GM19238 (cell line): ENCODE measurements at regions not wholly inside any gene's neighbourhood (a gene's known extent, or its start where the extent isn't known, plus 50 kb on each side); places are given as distances from the start of the nearest gene placed in this dataset.

Experiments used
- DNase-seq: peaks from one replicate; pipeline ENCODE4 v3.0.0; 2011; ENCODE audit warnings: low spot score; ENCODE audit not compliant: insufficient read length

DNA sequence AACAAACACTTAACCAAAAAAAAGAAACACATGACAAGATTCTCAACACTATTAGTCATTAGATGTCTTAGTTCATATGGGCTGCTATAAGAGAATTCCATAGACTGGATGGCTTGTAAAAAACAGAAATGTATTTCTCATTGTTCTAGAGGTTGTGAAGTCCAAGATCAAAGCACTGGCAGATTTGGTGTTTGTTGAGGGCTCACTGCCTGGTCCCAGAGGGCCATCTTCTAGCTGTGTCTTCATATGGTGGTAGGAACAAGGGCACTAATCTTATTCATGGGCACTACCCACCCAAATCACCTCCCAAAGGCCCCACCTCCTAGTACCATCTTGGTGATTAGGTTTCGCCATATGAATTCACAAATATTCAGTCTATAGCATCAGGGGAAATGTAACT lies 162.5 kb upstream of the SDK2 start:
- DNase-seq: no peak

DNA sequence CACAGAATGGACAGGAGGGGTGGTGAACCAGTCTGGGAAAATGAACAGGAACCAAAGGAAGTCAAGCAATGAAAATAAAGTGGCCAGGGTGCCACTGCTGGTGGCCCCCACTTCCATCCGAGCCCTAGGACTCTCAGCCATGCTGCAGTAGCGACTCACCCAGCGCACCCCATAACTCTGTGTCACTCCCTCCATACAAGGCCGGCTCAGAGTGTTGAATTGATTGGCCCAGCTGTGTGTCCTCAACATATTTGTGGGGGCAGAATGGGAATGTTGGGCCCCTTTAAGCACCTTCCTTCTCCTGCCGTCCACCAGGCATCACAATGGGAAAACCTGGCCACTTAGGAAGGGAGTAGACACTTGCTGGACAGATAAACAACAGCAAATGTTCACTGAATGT lies 169.0 kb upstream of the SDK2 start:
- DNase-seq: no peak

DNA sequence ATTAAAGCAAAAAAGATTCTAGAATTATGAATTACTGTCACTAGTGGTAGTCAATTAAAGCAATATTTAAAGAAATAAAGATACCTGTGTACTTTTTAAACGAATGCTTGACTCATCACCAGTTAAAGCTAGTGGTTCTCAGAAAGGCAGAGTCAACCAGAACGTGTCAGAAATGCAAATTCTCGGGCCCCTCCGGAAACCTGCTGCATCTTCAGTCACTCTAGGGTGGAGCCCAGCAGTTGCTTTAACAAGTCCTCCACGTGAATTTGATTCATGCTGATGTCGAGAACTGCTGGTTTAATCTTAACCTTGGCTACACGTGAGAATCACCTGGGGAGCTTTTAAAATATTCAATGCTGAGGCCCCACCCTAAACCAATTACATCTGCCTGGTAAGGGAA lies 169.8 kb upstream of the SDK2 start:
- no peak for DNase-seq

DNA sequence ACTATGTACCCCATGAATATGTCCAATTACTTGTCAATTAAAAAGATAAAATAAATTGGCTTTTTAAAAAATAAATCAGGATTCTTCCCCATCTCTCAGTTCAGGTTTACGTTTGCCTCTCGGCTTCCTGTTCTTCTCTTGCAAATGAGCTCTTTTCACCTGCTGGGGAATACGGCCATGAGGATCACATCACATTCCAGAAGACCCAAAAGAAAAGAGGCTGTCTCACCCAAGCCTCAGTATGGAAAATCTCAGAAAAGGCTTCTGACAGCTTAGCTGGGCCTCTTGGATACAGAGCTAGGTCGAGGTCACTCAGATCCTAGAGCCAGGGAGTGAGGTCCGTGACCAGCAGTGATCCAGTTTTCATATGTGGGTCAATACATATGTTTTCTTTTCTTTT lies 171.2 kb upstream of the SDK2 start:
- no peak for DNase-seq

DNA sequence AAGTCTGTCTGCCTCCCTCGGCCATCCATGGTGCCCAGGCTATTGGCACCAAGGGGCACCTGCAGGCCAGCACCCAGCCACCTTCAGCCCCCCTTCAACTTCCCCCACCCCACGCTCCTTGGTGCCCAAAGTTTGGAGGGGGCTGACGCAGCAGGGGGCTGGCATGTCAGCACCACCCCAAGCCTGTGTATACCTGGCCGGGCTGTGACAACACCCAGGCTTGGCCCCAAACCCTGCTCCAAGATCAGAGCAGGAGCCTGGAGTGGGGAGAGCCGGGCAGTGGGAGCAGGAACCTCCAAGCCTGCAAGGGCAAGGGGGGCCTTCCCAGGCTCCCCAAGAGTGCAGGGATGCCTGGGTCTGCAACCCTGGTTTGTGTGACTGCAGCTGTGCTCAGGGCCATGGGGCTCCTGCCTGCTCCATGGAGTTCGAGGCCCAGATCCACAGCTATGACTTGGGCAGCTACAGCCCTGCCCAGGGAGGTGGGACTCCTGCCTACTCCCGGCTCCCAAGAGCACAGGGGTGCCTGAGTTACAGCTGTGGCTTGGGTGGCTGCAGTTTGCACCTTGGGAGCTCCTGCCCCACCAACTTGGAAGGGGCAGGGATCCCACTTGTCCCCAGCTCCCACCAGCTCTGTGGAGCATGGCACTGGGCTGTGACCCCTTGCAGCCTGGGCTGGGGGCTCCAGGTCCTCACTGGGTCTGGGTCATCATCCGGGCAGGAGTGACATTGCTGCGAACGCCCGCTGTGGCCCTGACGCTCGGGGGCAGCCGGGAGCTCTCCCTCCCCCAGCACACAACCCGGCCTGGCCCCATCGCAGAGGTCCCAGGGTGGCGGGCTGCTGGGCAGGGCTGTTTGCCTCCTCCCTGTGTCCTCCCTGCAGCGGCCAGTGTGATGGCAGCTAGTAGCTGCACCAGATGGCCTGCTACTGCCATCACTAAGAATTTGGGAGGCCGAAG lies 175.5 kb upstream of the SDK2 start:
- DNase-seq: no peak

DNA sequence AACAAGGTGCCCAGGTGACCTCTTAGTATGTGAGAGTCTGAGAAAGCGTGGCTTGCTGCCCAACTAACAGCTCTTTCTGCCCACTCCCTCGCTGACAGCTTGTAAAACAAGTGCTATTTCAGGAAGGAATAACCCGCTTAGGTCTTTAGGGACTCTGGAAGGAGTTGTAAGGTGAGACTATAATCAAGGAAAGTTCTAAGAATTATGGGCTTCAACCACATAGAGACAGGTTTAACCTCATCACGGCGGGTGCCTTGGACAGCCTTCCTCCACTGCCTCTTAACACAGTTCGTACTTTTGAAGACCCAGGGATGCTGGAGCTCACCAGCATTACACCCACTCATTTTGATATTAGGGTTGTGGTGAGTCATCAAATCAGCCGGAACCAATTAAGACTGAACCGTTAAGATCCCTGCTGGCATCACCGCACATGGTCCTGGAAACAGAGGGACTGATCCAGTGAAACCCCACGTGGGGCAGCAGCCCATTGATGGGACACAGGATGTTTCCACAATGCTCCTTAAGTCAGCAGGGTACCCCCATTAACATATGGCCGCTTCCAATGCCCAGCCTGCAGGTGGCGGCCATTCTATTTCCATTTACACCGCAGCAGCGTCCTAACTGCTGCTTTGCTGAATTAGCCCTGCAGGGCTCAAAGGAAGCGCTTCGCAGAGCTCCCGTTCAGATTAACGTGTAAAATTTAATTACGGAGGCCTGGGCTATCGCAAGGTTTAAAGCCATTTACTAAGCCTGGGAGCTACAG lies 176.6 kb upstream of the SDK2 start:
- DNase-seq: no peak

DNA sequence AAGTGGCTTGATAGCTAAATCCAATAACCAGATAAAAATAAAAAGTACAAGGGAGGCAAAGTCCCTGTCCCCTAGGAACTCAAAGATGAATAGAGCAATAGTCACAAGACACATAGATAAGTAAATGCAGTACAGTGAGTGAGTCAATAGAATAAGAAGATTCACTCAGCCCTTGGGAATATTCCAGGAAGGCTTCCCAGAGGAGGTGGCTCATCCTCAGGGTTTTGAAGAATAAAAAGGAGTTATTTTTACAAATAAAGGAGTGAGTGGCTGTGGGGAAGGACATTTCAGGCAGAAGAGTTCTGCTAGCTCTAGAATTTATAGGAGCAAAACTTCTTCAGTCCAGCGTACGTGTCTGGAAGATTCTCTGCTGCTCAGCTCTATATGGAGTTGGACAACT lies 177.4 kb upstream of the SDK2 start:
- no peak for DNase-seq

DNA sequence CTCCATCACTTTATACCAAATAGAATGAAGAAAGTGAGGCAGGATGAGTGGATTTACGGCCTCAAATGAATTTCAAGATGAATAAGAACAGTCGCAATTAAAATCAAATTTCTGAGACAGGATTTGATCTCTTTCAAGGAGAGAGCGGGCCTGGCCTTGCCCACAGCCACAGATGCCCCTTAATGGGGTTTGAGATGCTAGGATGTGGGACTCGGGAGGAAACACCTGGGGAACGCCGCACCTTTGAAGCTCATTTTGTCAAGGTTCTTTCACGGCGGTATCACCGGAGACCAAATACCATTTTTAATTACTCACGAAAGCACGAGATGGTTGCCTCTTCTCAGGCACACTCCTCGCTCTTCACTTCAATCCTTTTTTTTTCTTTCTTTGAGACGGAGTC lies 178.1 kb upstream of the SDK2 start:
- no peak for DNase-seq

DNA sequence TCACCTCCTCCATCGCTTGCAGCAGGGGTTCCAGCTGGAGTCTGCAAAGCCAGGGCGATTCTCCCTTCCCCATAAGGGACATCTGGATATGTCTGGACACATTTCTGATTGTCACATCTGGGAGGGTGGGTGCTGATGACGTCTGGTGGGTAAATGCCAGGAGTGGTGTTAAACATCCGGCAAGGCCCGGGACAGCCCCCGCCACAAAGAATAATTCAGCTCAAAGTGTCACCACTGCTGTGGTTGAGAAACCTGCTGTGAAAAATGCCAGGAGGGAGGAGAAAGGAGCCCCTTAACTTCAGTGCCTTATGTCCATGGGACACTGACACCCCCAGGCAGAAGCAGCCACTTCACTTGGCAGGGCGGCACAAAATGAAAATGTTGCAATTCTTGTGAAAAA lies 179.4 kb upstream of the SDK2 start:
- DNase-seq: no peak

DNA sequence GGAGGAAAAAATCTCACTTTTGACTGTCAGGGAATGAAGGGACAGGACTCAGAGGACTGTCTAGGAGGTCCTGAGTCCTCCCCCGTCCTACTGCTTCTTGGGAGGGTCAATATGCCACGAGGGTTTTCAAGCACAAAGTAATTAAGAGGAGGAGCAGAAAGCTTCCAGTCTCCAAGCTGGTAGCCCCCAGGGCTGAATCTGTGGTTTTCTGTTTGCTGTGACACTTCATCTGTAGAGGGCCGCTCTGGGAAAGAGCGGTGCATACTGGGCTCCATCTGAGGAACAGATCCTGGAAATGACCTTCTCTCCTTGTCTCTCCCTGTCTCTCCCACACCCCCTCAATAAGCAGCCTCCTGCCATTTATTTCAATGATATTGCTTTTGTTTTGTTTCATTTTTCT lies 180.1 kb upstream of the SDK2 start:
- DNase-seq: no peak

DNA sequence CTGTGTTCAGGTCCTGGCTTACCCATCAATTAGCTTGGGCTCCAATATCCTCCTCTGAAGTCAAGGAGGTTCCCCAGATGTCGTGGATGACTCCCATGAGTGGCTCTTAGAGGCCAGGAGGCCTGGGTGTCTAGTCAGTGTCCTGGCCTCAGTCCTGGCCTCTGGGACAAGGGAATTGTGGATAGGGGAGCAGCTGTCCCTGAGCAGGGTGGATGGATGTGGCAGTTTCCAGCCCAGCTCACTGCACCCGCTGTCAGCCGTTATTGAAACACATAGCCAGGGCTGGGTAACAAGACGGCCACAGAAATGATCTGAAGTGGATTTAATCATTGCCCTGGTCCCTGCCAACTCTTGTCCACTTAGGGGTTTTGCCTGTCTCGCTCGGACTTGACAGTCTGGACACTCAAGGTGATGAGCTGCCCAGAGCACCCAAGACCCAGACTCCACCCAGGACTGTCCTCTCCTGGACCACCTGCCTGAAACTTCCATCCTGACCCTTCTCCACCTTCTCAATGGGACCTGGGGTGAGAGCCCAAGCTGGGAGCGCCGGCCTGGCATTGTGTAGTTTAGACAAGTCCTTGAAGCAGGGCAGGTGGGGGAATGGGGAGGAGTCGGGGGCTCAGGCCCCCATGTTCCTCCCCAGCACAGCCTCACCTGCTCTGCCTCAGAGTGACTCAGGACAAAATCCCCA lies 182.1 kb upstream of the SDK2 start:
- DNase-seq: no peak

DNA sequence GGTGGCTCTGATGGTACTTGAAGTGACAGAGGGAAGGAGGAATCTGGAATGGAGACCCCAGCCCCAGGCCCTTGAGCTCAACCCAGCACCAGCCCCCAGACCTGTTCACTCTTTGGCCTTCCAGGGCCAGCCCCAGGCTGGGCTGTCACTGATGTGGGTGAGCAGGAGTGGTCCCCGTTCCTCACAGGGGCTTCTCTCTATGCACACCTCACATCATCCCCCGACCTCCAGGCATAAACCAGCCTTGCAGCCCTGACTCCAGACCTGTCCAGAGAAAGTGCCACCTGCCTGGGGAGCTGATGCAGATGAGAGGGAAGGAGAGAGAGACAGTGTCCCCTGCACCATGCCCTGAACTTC lies 182.6 kb upstream of the SDK2 start:
- DNase-seq: no peak

DNA sequence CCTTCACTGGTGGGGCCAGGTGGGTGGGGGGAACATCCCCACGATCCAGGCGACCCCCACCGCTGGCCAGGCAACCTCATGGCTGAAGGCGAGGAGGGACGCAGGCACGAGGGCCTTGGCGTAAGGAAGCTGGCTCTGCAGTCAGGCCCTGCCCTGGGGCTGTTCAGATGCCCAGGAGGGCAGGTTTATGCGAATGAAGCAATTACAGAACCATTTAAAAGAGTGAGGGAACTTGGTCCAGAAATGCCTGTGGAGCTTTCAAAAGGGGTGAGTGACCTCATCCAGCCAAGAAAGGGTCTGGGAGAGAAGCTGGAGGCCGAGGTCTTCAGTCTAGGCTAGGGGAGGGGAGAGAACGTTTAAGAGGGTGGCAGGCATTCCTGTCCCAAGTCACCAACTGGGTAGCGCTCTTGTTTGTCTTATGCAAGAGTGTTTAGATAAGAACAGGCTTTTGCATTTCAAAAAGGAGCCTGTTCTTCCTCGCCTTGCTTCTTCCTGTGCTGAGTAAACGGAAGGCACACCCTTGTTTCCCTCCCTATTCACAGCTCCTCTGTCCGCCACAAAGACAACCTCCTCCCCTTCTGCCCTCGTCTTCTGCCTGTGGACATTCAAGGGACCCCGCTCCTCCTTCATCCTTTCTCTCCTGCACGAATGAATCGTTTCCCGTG lies 183.5 kb upstream of the SDK2 start:
- no peak for DNase-seq

DNA sequence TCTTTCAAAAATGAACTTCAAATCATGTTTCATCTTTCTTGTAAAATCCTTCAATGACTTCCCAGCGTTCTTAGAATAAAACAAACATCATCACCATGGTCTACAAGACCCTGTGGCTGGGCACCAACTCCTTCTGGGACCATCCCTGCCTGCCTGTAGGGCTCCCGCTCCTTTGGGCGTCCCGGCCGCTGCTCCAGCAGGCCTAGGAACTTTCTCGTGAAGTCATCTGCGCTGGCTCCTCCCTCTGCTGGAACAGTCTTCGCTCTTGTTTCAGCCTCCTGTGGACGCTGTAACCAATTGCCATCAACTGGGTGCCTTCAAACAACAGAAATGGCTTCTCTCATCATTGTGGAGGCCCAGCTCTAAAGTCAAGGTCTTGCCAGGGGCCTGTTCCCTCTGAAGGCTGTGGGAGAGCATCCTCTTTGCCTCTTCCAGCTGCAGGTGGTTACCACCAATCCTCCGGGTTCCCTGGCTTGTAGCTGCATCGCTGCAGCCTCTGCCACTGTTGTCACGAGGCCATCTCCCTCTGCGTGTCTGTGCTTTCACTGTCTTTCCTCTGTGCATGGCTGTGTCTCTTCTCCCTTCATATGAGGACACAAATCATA lies 185.5 kb upstream of the SDK2 start:
- DNase-seq: no peak

DNA sequence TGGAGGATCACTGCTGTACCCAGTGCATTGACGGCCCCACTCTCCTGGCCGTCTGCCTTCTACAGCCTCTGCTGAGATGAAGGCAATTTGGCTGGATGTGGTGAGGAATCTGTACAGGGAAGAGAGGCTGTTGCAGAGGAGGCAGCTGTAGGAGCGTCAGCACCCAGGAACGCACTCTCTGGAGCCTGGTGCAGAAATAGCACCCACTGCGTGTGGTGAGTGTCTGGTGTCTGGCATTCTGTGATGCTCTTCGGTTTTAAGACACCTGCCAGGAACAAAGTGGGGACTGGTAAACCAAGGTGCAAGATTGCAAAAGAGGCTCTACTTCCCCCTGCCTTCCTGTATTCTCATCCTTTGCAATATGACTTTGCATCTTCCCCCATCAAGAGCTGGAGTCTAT lies 187.5 kb upstream of the SDK2 start:
- no peak for DNase-seq

DNA sequence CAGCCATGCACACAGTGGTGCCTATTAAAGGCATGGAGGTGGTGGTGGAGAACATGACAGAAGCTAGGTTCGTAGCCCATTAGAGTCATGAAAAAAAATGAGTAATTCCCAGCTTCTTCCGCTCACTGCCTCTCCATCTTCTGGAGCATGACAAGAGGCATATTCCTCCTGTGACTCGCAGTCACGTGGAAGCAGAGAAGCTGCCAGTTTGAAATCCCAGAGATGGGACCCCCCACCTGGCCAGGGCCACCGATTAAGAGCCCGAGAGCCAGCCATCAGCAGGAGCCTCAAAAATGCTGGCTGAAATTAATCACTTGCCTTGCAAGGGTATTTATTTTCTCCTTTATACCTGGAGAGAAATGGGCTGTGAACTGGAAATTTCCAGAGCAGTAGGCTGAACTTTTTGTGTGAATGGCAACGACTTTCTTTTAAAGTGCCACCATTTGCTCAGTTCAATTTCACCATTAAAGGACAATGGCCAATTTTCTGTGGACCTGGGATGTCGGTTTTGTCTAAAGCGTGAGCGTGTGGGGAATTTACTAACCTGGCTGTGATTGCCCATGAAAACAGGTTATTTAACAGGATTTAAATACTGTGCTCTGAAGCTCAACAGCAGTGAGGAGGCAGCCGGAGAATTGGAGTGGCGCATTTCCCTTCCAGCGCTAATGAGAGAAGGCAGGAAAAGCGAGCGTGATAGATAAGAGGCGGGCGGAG lies 189.7 kb upstream of the SDK2 start:
- no peak for DNase-seq

DNA sequence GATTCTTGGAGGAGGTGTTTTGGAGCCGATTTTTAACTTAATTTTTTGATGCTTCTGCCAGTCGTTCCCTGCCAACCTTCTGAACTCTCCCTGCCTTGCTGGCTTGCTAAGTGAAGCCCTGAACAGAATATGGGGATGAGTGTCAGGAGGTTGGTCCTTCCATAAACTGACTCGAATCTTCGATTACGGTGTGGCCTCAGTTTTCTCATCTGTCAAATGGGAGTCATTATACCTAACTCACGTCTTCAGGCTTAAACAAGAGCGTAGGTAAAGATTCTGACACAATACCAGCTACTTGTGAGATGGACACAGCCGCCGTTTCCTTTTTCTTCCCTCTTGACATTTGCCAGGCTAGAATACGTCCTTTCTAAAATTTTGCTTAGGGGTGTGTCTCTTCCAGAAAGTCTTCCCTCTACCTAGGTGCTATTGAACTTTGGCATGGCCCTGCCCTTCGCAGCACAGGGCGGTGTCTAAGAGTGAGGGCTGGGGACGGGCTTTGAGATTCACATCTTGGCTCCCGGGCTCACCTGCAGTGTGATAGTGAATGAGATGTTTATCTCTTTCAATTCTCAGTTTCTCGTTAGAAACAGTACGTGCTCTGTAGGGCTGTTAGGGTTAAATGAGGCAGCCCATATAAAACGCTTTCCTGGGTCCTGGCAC lies 190.6 kb upstream of the SDK2 start:
- no peak for DNase-seq

DNA sequence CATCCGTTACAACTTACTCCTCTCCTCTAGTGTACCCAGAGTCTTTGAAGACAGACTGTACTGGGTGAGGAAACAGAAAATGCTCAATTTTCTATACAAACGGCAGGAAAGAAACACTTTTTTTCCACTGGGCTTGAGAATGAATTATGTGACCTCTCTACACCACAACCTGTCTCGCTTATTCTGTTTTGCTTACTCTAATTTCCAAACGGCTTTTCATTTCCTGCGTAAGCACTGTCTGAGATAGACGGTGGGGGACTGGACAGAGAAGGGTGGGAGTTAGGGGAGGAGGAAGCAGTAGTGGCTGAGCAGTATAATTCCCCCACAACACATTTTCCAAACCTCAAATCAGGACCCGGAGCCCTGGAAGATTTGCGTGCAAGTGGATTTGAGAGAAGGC lies 191.4 kb upstream of the SDK2 start:
- DNase-seq: no peak

DNA sequence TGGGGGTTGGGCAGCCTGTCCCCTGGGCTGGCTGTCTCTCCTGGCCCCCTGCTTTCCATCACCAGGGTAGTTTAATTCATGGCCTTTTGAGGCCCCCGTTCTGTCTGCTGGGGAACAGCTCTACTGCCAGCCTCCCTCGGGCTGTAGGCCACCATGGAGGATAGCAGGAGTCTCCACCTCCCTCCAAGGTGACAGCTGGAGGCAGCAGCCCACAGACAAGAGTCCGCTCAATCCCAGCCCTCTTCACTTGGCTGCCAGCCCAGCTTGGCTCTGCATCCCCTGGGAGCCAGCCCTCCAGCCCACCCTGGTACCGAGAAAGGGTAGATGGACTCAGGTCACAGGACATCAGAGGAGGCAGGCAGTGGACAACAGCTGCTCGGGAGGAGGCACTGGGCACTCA lies 194.6 kb upstream of the SDK2 start:
- DNase-seq: no peak

DNA sequence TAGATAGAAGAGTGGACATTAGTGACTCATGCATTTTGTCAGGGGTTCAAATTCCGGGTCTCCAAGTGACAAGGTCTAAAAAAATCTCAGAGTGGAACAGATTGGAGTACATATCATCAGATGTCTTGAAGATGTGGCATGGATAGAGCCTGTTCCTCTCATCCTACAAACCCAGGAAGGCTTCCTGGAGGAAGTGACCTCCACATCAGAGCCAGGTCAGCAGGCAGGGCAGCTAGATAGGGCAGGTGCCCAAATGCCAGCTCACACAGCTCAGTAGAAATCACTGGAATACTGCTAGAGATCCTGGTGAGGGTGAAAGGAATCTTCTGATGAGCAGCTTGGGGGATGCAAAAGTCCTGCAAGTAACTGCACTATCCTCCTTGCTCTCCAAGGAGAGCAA lies 196.6 kb upstream of the SDK2 start:
- no peak for DNase-seq
